ENCODE measurements at regions not wholly inside any gene's neighbourhood (a gene's known extent, or its start where the extent isn't known, plus 50 kb on each side); places are given as distances from the start of the nearest gene placed in this dataset.

GRCh38 chr20:51329845-51330244 is 212.7 kb downstream of the NFATC2 start:
- Histone ChIP-seq H3K9me3 (ENCODE audit: low read depth) (no peaks in the 10 kb centered on the region), H3K36me3 (no peaks in the 10 kb centered on the region), H3K4me3 (no peak overlapping the region), H3K27me3 (no peaks in the 10 kb centered on the region), H3K27ac (no peak overlapping the region), H3K4me1 (ENCODE audit: low read depth) (no peaks in the 10 kb centered on the region)
- TF ChIP-seq, protein P1, sequence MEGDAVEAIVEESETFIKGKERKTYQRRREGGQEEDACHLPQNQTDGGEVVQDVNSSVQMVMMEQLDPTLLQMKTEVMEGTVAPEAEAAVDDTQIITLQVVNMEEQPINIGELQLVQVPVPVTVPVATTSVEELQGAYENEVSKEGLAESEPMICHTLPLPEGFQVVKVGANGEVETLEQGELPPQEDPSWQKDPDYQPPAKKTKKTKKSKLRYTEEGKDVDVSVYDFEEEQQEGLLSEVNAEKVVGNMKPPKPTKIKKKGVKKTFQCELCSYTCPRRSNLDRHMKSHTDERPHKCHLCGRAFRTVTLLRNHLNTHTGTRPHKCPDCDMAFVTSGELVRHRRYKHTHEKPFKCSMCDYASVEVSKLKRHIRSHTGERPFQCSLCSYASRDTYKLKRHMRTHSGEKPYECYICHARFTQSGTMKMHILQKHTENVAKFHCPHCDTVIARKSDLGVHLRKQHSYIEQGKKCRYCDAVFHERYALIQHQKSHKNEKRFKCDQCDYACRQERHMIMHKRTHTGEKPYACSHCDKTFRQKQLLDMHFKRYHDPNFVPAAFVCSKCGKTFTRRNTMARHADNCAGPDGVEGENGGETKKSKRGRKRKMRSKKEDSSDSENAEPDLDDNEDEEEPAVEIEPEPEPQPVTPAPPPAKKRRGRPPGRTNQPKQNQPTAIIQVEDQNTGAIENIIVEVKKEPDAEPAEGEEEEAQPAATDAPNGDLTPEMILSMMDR (IDR thresholded peaks at IDR 0.05; ENCODE audit: low read depth, low read length) = no peak
- no peak for DNase-seq (ENCODE audit: low read depth in 1 of 2, low spot score in 1 of 2)

DNA sequence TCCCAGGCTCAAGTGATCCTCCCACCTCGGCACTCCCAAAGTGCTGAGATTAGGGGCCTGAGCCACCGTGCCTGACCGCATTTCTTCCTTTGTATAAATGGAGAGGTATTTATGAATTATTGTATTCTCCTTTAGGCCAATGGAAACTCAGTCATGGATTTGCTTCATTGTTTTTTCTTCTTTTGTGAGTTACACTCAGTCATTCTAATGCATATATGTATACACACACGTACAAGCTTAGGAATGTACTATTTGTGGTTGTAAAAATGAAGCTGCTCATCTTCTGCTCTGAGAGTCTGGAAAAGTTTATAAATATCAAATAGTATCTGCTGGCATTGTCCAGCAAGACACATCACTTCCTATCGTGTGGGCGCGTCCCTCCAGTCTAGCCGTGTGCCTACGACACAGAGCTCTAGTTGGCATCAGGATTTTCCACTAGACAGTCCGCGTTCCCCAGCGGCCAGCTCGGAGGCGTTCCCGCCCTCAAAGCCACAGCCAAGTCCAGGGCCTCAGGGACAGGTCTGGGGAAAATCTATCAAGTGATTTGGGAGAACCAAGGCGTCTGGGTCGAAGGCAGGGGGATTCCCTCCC is 215.2 kb downstream of the NFATC2 start:
- Histone ChIP-seq H3K36me3 (no peaks in the 10 kb centered on the region), H3K4me1 (ENCODE audit: low read depth) (no peaks in the 10 kb centered on the region), H3K4me3 (no peak overlapping the region), H3K9me3 (ENCODE audit: low read depth) (no peaks in the 10 kb centered on the region), H3K27ac (no peak overlapping the region), H3K27me3 (no peaks in the 10 kb centered on the region)
- peak in 1 of 2 donors; percentile 44 for DNase-seq (ENCODE audit: low read depth in 1 of 2, low spot score in 1 of 2)
- TF ChIP-seq, protein P1 (IDR thresholded peaks at IDR 0.05; ENCODE audit: low read depth, low read length) = no peak

GRCh38 chr20:51326201-51326819 is 216.2 kb downstream of the NFATC2 start:
- Histone ChIP-seq H3K4me1 (ENCODE audit: low read depth) (no peaks in the 10 kb centered on the region), H3K4me3 (no peak overlapping the region), H3K27me3 (no peaks in the 10 kb centered on the region), H3K9me3 (ENCODE audit: low read depth) (no peaks in the 10 kb centered on the region), H3K36me3 (no peaks in the 10 kb centered on the region), H3K27ac (no peak overlapping the region)
- peak; percentile 70 to 87 for DNase-seq (ENCODE audit: low read depth in 1 of 2, low spot score in 1 of 2)
- TF ChIP-seq, protein P1 (IDR thresholded peaks at IDR 0.05; ENCODE audit: low read depth, low read length) = peak; percentile 80

DNA sequence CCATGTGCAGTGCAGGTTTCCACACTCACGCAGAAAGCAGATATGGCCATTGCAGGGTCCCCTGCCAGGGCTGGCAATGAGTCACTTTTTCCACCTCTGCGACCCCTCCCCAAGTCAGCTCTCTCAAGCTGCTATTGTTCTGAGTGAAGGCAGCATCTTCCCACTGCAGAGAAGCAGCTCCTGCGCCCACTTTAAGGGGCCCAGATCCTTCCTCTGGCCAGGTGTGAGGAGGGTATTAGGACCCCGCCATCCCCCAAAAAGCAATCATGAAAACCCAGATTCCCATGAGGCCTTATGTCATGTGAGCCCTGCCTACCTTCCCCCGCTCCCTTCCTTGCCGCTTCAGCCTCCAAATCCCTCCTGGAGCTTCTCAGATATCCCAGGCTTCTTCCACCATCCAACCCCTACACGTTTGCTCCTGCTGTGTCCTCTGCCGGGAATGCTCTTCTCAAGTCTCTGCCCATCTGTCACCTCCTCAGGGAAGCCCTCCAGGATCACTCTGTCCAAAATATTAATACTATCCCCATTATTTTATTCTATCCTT is 220.3 kb downstream of the NFATC2 start:
- H3K27ac ChIP-seq = no peak overlapping the region
- no peaks in the 10 kb centered on the region for H3K9me3 ChIP-seq (ENCODE audit: low read depth)
- no peaks in the 10 kb centered on the region for H3K27me3 ChIP-seq
- TF ChIP-seq, protein P1 (IDR thresholded peaks at IDR 0.05; ENCODE audit: low read depth, low read length) = no peak
- peak in 1 of 2 donors; percentile 13 for DNase-seq (ENCODE audit: low read depth in 1 of 2, low spot score in 1 of 2)
- H3K4me3 ChIP-seq = no peak overlapping the region
- no peaks in the 10 kb centered on the region for H3K4me1 ChIP-seq (ENCODE audit: low read depth)
- no peaks in the 10 kb centered on the region for H3K36me3 ChIP-seq

GRCh38 chr20:51321343-51322163 is 221.0 kb downstream of the NFATC2 start:
- no peak overlapping the region for H3K27ac ChIP-seq
- H3K36me3 ChIP-seq = no peaks in the 10 kb centered on the region

More at GRCh38 chr20:51321343-51322163, 221.0 kb downstream of the NFATC2 start:
- no peak for DNase-seq (ENCODE audit: low read depth in 1 of 2, low spot score in 1 of 2)
- no peak overlapping the region for H3K4me3 ChIP-seq
- H3K9me3 ChIP-seq (ENCODE audit: low read depth) = no peaks in the 10 kb centered on the region
- TF ChIP-seq, protein P1 (IDR thresholded peaks at IDR 0.05; ENCODE audit: low read depth, low read length) = no peak
- no peaks in the 10 kb centered on the region for H3K4me1 ChIP-seq (ENCODE audit: low read depth)
- H3K27me3 ChIP-seq = no peaks in the 10 kb centered on the region
